ENCODE measurements at regions not wholly inside any gene's neighbourhood (a gene's known extent, or its start where the extent isn't known, plus 50 kb on each side); places are given as distances from the start of the nearest gene placed in this dataset.

- H3K27me3 ChIP-seq = no peaks in the 10 kb centered on the region
- WGBS = 64% methylated on average over 5 of the region's 5 CpGs
- no peaks in the 10 kb centered on the region for H3K36me3 ChIP-seq
- intact Hi-C loops (cut with DNase I) = no loop called here
- peak; percentile 93 for DNase-seq (ENCODE audit: extremely low spot score)
- H3K27ac ChIP-seq (replicated peaks in 1 of 4) = peak overlapping the region; percentile 40 to 74 (median 58)
- TF ChIP-seq POLR2AphosphoS5 (IDR thresholded peaks at IDR 0.05) = peak in 1 of 2 donors; percentile 46
- TF ChIP-seq, protein P1, sequence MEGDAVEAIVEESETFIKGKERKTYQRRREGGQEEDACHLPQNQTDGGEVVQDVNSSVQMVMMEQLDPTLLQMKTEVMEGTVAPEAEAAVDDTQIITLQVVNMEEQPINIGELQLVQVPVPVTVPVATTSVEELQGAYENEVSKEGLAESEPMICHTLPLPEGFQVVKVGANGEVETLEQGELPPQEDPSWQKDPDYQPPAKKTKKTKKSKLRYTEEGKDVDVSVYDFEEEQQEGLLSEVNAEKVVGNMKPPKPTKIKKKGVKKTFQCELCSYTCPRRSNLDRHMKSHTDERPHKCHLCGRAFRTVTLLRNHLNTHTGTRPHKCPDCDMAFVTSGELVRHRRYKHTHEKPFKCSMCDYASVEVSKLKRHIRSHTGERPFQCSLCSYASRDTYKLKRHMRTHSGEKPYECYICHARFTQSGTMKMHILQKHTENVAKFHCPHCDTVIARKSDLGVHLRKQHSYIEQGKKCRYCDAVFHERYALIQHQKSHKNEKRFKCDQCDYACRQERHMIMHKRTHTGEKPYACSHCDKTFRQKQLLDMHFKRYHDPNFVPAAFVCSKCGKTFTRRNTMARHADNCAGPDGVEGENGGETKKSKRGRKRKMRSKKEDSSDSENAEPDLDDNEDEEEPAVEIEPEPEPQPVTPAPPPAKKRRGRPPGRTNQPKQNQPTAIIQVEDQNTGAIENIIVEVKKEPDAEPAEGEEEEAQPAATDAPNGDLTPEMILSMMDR (IDR thresholded peaks at IDR 0.05) = no peak
- H3K4me3 ChIP-seq = no peak overlapping the region
- no peaks in the 10 kb centered on the region for H3K9me3 ChIP-seq
- H3K4me1 ChIP-seq = peaks cover 19 to 48% (median 46%) of the 10 kb centered on the region in 4 donors
Observed at GRCh38 chr9:88748566-88749261, 213.7 kb downstream of the NXNL2 start.

DNA sequence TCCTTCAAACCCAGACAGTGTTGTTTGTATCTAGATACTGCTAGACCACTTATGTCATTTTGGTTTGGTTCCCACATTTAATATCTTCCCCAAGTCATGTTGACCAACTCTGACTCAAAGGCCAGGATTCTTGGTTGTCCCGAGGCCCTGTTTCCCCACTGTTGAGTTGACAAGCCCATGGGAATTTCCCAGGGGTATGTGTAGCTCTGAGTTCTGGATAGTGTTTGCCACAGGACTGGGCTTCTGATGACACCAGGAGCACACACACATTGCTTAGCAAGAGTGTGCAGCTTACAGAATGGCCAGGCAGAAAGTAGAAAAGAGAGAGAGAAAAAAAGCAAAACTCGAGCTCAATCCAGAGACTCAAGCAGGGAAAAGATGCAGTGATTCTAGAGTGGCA, 214.4 kb downstream of the NXNL2 start:
- H3K4me3 ChIP-seq = no peak overlapping the region
- H3K27ac ChIP-seq (replicated peaks in 1 of 4) = peak overlapping the region; percentile 40 to 74 (median 58)
- WGBS = 84% methylated on average over 2 of the region's 2 CpGs
- H3K4me1 ChIP-seq = peaks cover 21 to 52% (median 42%) of the 10 kb centered on the region in 4 donors
- no peaks in the 10 kb centered on the region for H3K9me3 ChIP-seq
- TF ChIP-seq POLR2AphosphoS5 (IDR thresholded peaks at IDR 0.05) = no peak
- no peak for TF ChIP-seq POLR2A (IDR thresholded peaks at IDR 0.05; ENCODE audit: low read depth)
- intact Hi-C loops (cut with DNase I) = no loop called here
- peak; percentile 85 for DNase-seq (ENCODE audit: extremely low spot score)
- no peaks in the 10 kb centered on the region for H3K36me3 ChIP-seq
- H3K27me3 ChIP-seq = no peaks in the 10 kb centered on the region

DNA sequence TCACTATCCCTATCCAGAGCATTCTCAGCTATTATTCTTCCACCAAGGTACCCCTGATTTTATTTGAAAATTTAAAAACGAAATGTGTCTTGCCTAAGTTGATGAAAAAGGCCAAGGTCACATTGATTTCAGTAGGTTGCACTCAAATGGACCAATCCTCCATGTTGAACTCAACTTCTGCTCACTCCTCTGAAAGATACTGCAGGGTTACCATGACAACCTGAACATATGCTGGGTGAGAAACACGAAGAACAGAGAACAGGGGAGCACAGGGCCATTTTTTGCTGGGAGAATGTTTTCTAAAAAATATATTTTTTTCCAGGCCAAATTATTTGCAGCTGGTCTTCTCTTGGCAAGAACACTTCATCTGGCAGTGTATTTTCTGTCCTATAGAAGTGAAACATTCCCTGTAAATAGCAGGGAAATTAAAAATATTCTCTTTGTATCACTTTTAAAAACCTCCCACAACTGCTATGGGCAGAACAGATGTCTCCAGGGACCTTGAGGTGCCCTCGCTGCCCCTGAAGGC, 215.9 kb downstream of the NXNL2 start:
- WGBS = 81% methylated on average over 3 of the region's 3 CpGs
- no peaks in the 10 kb centered on the region for H3K9me3 ChIP-seq
- H3K4me3 ChIP-seq = no peak overlapping the region
- peaks cover 22 to 55% (median 32%) of the 10 kb centered on the region in 4 donors for H3K4me1 ChIP-seq
- TF ChIP-seq, protein P1 (IDR thresholded peaks at IDR 0.05) = no peak
- TF ChIP-seq EP300 (IDR thresholded peaks at IDR 0.05) (no peak), POLR2AphosphoS5 (IDR thresholded peaks at IDR 0.05) (no peak)
- no peak overlapping the region for H3K27ac ChIP-seq (replicated peaks in 1 of 4)
- H3K27me3 ChIP-seq = no peaks in the 10 kb centered on the region
- H3K36me3 ChIP-seq = no peaks in the 10 kb centered on the region
- intact Hi-C loops (cut with DNase I) = no loop called here
- peak; percentile 34 for DNase-seq (ENCODE audit: extremely low spot score)

DNA sequence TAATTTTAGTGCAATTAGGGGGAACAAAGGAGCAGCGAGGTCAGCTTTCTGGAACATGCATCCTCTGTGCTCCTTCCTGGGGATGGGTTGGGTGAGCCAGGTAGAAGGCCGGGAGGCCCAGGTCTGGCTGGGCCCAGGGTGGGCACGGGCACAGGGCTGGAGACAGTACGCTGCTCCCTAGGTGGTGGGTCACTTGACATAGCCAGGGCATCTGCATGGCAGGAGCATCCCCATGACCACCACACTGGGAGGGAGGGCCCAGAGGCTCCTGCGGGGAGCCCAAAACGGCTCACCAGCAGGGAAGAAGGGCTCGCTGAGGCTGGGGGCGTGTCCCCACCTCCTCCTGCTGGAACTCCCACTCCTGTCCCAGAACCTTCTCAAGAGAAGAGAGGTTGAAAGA, 216.8 kb downstream of the NXNL2 start:
- Histone ChIP-seq H3K36me3 (no peaks in the 10 kb centered on the region), H3K4me3 (no peak overlapping the region), H3K27ac (replicated peaks in 1 of 4) (no peak overlapping the region), H3K9me3 (no peaks in the 10 kb centered on the region), H3K27me3 (no peaks in the 10 kb centered on the region), H3K4me1 (peaks cover 19 to 46% (median 23%) of the 10 kb centered on the region in 4 donors)
- TF ChIP-seq POLR2AphosphoS5 (IDR thresholded peaks at IDR 0.05) (no peak), POLR2A (IDR thresholded peaks at IDR 0.05; ENCODE audit: low read depth) (no peak), EP300 (IDR thresholded peaks at IDR 0.05) (no peak)
- TF ChIP-seq, protein P1 (IDR thresholded peaks at IDR 0.05) = no peak
- intact Hi-C loops (cut with DNase I) = no loop called here
- peak; percentile 45 for DNase-seq (ENCODE audit: extremely low spot score)
- WGBS = 100% methylated on average over 1 of the region's 8 CpGs

GRCh38 chr9:88753691-88754367, 218.9 kb downstream of the NXNL2 start:
- no peaks in the 10 kb centered on the region for H3K9me3 ChIP-seq
- DNase-seq (ENCODE audit: extremely low spot score) = peak; percentile 75
- H3K27ac ChIP-seq (replicated peaks in 1 of 4) = peak overlapping the region in 1 of 4 donors; percentile 25
- TF ChIP-seq, protein P1 (IDR thresholded peaks at IDR 0.05) = no peak
- TF ChIP-seq POLR2AphosphoS5 (IDR thresholded peaks at IDR 0.05) (no peak), EP300 (IDR thresholded peaks at IDR 0.05) (no peak), POLR2A (IDR thresholded peaks at IDR 0.05; ENCODE audit: low read depth) (no peak)
- no peak overlapping the region for H3K4me3 ChIP-seq
- intact Hi-C loops (cut with DNase I) = no loop called here
- H3K4me1 ChIP-seq = peaks cover 3 to 29% (median 5%) of the 10 kb centered on the region in 4 donors
- H3K27me3 ChIP-seq = no peaks in the 10 kb centered on the region
- no peaks in the 10 kb centered on the region for H3K36me3 ChIP-seq
- WGBS = 31% methylated on average over 7 of the region's 7 CpGs
